Mucosa of rectum (tissue), 2 donors: ENCODE measurements at regions not wholly inside any gene's neighbourhood (a gene's known extent, or its start where the extent isn't known, plus 50 kb on each side); places are given as distances from the start of the nearest gene placed in this dataset.

Source experiments
- H3K27ac ChIP-seq, 2 donors: one replicate each; pipeline ENCODE4 v1.7.0; 2013; ENCODE audit warnings: inconsistent platforms in 2 of 2, low read depth in 2 of 2, low read length in 2 of 2
- H3K27me3 ChIP-seq, 2 donors: one replicate each; pipeline ENCODE4 v1.7.0; 2013; ENCODE audit warnings: low read length in 2 of 2; ENCODE audit not compliant: control insufficient read depth in 2 of 2, insufficient read depth in 2 of 2
- H3K36me3 ChIP-seq, 2 donors: one replicate each; pipeline ENCODE4 v1.7.0; 2013; ENCODE audit warnings: low read length in 2 of 2; ENCODE audit not compliant: control insufficient read depth in 2 of 2, insufficient read depth in 2 of 2
- H3K4me1 ChIP-seq, 2 donors: one replicate each; pipeline ENCODE4 v1.7.0; 2013; ENCODE audit warnings: low read length in 2 of 2, mild to moderate bottlenecking in 1 of 2; ENCODE audit not compliant: control insufficient read depth in 2 of 2, insufficient read depth in 2 of 2
- H3K4me3 ChIP-seq, 2 donors: one replicate each; pipeline ENCODE4 v1.7.0; 2013; ENCODE audit warnings: low read length in 2 of 2
- H3K9ac ChIP-seq, 2 donors: one replicate each; pipeline ENCODE4 v1.7.0; 2013; ENCODE audit warnings: low read length in 2 of 2, low read depth in 1 of 2, mild to moderate bottlenecking in 1 of 2
- H3K9me3 ChIP-seq, 2 donors: one replicate each; pipeline ENCODE4 v1.7.0; 2013; ENCODE audit warnings: low read length in 2 of 2; ENCODE audit not compliant: control insufficient read depth in 2 of 2
- donor health status: healthy.
- donor health status: Normal muscosa, but diverticular disease.

DNA sequence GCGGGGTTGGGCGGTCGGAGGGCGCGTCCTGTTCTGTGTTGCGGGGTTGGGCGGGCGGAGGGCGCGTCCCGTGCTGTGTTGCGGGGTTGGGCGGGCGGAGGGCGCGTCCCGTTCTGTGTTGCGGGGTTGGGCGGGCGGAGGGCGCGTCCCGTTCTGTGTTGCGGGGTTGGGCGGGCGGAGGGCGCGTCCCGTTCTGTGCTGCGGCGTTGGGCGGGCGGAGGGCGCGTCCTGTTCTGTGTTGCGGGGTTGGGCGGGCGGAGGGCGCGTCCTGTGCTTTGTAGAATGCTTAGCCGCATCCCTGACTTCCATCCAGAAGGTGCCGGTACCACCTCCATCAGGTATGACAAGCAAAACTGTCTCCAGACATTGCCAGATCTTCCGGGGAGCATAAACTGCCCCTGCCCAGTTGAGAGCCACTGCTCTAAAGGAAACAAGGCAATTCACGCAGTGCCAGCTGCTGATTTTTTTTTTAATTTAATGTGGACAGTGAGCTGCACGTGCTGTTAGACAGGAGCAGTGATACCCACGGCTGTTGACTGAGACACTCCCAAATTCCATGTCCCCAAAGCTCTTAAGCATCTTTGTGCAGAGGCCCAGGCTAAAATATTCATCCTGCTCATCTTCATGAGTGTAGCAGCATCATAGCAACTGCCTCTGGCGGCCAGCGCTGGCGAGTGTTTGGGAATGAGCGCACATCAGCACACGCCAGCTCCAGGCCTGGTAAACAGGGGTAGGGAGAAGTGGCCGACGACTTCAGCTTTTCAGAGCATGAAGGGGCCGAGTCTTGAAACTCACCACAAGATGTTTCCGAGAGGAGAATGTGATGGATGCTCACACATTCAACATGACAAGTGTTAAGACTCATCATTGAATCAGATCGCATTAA, 284.4 kb upstream of the CDH4 start:
- Histone ChIP-seq H3K27ac (no peak overlapping the region), H3K9ac (no peak overlapping the region), H3K36me3 (no peaks in the 10 kb centered on the region), H3K4me1 (no peaks in the 10 kb centered on the region), H3K27me3 (no peaks in the 10 kb centered on the region), H3K4me3 (no peak overlapping the region), H3K9me3 (peaks cover 0 to 2% of the 10 kb centered on the region in 2 donors)

- no peak overlapping the region for H3K9ac ChIP-seq
- no peaks in the 10 kb centered on the region for H3K36me3 ChIP-seq
- H3K9me3 ChIP-seq, result peaks cover 0 to 7% of the 10 kb centered on the region in 2 donors
These were observed 283.0 kb upstream of the CDH4 start for GRCh38 chr20:60968853-60969720.

GRCh38 chr20:60970601-60971000, 281.5 kb upstream of the CDH4 start:
- Histone ChIP-seq H3K36me3 (no peaks in the 10 kb centered on the region), H3K9me3 (peaks cover 0 to 7% of the 10 kb centered on the region in 2 donors), H3K9ac (no peak overlapping the region), H3K27me3 (no peaks in the 10 kb centered on the region), H3K4me3 (no peak overlapping the region), H3K27ac (no peak overlapping the region), H3K4me1 (no peaks in the 10 kb centered on the region)

More at GRCh38 chr20:60968853-60969720, 283.0 kb upstream of the CDH4 start:
- H3K4me1 ChIP-seq, result no peaks in the 10 kb centered on the region
- H3K27me3 ChIP-seq, result no peaks in the 10 kb centered on the region
- H3K27ac ChIP-seq, result no peak overlapping the region
- H3K4me3 ChIP-seq, result no peak overlapping the region

DNA sequence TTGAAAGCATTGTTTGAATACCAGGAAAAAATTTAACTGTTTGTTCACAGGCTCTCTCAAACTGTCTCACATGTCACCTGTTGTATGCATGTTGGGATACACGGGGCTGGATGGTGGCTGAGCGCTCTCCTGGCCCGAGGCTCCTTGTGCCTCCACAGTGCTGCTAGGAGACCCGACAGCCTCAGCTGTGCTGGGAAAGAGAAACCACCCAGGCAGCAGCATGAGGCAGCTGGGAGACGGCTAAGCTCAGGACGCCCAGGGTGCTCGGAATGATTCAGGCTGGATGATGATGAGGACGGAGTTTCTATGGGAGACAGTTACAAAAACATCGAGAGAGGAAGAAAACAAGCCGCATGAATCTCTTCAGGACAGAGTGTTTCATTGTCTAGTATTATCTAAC, 278.0 kb upstream of the CDH4 start:
- H3K27ac ChIP-seq, result no peak overlapping the region
- no peak overlapping the region for H3K9ac ChIP-seq
- no peaks in the 10 kb centered on the region for H3K27me3 ChIP-seq
- no peaks in the 10 kb centered on the region for H3K4me1 ChIP-seq
- no peak overlapping the region for H3K4me3 ChIP-seq
- H3K36me3 ChIP-seq, result no peaks in the 10 kb centered on the region
- peaks cover 0 to 7% of the 10 kb centered on the region in 2 donors for H3K9me3 ChIP-seq

DNA sequence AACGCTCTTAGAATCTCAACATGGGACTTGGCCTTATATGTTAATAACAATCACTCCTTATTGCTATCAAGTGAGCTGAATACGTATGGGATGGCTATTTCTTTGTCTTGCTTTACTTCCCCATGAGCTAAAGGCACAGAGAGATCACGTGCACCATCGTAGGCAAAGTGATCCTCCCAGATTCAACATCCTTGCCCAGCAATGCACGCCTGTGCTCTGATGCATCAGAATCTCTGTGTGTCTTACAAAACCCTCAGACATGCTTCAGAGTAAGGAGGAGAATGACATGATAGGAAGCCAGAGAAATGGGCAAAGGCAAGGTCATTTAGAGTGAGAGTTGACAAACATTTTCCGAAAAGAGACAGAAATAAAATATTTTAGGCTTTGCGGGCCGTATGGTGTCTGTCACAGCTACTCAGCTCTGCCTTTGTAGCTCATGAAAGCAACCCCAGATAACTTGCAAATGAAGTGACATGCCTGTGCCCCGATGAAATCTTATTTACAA, 277.6 kb upstream of the CDH4 start:
- Histone ChIP-seq H3K4me1 (no peaks in the 10 kb centered on the region), H3K9ac (no peak overlapping the region), H3K9me3 (peaks cover 0 to 9% of the 10 kb centered on the region in 2 donors), H3K27ac (peak overlapping the region in 1 of 2 donors; percentile 27), H3K36me3 (no peaks in the 10 kb centered on the region), H3K4me3 (no peak overlapping the region), H3K27me3 (no peaks in the 10 kb centered on the region)

DNA sequence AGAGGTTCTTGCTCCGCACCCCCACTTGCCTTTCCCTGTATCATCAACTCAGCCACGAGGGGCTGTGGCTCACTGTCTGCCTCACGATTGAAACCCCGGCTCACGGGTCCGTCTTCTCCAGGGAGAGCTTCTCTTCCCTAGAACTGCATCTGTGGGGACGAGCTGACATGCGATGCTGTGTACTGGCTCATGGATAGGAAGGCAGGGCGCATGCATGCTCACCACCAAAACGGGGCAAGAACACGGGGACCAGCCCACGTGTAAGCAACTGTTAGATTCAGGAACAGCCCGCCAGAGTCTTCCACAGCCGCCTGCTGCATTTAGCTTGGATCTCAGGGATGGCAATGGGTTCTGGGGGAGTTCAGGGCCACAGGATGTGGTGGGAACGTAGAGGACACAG, 275.9 kb upstream of the CDH4 start:
- Histone ChIP-seq H3K27ac (no peak overlapping the region), H3K4me3 (no peak overlapping the region), H3K9ac (no peak overlapping the region), H3K4me1 (no peaks in the 10 kb centered on the region), H3K27me3 (no peaks in the 10 kb centered on the region), H3K36me3 (no peaks in the 10 kb centered on the region), H3K9me3 (peaks cover 0 to 12% of the 10 kb centered on the region in 2 donors)

- H3K9me3 ChIP-seq, result peaks cover 0 to 12% of the 10 kb centered on the region in 2 donors
- H3K27ac ChIP-seq, result no peak overlapping the region
- H3K4me3 ChIP-seq, result no peak overlapping the region
- H3K4me1 ChIP-seq, result no peaks in the 10 kb centered on the region
- no peaks in the 10 kb centered on the region for H3K36me3 ChIP-seq
- no peaks in the 10 kb centered on the region for H3K27me3 ChIP-seq
- no peak overlapping the region for H3K9ac ChIP-seq
These were observed 275.1 kb upstream of the CDH4 start for GRCh38 chr20:60976913-60977312.

DNA sequence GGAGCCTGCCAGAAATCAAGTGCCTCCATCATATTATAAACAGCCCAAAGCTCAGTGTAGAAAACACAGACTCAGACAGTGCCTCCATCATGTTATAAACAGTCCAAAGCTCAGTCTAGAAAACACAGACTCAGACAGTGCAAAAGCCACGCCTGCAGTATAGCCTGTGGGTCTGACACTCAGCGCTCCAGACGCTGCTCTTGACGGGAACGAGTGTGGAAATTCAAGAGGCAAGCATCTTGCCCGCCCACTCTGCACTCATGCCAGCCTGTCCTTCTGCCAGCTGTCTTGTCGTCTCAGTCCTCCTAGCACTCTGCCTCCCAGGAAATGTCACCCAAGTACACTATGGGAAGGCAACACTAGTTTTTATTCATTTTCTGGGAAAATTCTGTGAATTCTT, 274.2 kb upstream of the CDH4 start:
- H3K9me3 ChIP-seq, result peaks cover 0 to 12% of the 10 kb centered on the region in 2 donors
- H3K36me3 ChIP-seq, result no peaks in the 10 kb centered on the region
- no peak overlapping the region for H3K27ac ChIP-seq
- no peaks in the 10 kb centered on the region for H3K27me3 ChIP-seq
- no peak overlapping the region for H3K9ac ChIP-seq
- no peaks in the 10 kb centered on the region for H3K4me1 ChIP-seq
- no peak overlapping the region for H3K4me3 ChIP-seq

DNA sequence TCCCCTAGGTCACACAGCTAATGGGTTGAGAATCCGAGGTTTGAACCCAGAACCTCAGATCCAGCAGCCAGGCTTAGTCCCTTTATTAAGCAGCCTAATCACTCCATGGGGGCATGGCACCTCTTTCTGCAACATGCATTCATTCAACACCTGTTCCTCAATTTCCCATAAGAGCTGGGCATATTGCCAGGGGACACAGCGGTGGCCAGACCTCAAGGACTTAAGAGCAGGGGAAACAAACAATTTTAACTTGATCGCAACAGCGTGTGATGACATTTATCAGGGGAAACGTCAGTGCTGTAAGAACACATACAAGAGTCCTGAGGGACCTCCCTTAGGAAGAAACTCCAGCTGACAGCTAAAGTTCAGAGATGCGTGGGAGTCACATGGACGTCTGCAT, 267.4 kb upstream of the CDH4 start:
- H3K27me3 ChIP-seq, result no peaks in the 10 kb centered on the region
- H3K4me1 ChIP-seq, result no peaks in the 10 kb centered on the region
- H3K9ac ChIP-seq, result no peak overlapping the region
- H3K4me3 ChIP-seq, result no peak overlapping the region
- H3K27ac ChIP-seq, result no peak overlapping the region
- H3K9me3 ChIP-seq, result peaks cover 0 to 4% of the 10 kb centered on the region in 2 donors
- no peaks in the 10 kb centered on the region for H3K36me3 ChIP-seq
